HG03175 (cell line): ENCODE measurements at regions not wholly inside any gene's neighbourhood (a gene's known extent, or its start where the extent isn't known, plus 50 kb on each side); places are given as distances from the start of the nearest gene placed in this dataset.
"Not testable (repeated sequence)": the region's sequence is repeated elsewhere in the genome, so short reads cannot be mapped to it uniquely, and the experiment has no call there.

Source experiments
- ATAC-seq: cut with Tn5 transposase; IDR thresholded peaks from one replicate; pipeline ENCODE4 v1.9.1; 2021; ENCODE audit warnings: mild to moderate bottlenecking, moderate library complexity; ENCODE audit not compliant: unreplicated experiment

GRCh38 chr14:83253870-83254269 is 1720.2 kb upstream of the SEL1L start:
- no peak for ATAC-seq

DNA sequence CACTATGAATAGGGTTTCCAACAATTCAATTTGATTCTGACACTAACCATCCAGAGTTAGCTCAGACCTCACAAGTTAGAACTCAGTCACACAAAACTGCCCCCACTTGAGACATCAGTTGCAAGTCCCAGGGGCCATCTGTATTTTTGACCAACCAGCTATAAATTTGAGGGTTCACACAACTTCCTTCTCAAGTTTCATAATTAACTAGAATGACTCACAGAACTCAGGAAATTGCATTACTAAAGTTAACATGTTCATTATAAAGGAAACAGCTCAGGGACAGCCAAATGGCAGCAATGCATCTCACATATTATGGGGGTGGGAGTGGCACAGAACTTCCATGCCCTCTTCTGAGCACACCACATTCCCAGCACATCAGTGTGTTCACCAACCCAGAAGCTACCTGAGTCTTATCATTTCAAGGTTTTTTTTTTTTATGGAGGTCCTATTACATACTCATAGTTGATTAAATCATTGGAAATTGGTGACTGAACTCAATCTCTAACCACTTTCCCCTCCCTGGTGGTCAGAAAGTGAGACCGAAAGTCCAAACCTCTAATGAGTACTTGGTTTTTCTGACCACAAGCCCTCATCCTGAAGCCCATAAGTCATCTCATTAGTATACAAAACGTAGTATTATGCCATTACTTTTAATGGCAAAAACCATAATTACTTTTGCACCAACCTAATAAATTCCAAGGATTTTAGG is 1721.5 kb upstream of the SEL1L start:
- ATAC-seq, result peak; percentile 74

GRCh38 chr14:83255727-83256090 is 1722.1 kb upstream of the SEL1L start:
- peak; percentile 38 for ATAC-seq

DNA sequence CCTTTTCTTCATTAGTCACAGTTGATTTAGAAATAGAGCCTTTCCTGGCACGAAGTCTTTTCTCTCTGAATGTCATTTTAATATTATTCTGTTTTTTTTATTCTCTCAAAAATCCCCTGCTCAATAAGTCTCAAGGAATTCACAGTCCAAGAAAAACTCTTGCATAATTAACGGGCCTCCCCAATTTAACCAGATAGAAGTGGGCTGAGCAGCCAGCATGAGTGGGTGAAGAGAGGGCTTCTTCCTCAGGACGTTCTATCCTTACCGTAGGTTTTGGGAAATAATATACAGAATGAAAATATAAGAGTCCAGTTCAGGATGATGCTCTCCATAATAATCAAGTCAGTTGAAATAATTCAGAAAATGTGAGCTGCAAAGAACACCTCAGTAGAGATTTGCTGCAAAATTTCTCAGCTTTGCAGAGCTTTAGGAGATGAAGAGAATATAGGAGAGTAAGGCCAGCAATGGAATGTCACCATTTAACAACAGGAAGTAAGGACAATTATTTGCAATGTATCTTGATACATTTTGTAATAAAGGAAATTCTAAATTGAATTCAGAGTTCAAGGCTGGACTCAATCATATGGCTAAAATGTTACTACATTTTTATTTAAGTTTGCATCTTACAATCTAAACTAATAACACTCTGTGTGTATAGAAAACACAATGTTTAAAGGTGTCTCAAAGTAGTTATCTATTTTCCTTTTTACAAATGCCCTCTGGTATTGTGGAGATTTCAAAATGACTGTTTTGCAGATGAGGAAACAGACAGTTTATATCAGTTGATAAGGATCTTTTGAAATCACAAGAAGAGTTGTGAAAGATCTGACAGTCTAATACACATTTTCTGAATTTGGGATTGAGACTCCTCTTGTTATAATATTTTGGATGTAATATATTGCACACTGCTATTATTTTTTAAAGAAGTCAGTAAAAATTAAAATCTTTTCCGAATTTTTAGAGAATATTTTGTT is 1724.1 kb upstream of the SEL1L start:
- ATAC-seq, result no peak

GRCh38 chr14:83260751-83261150 is 1727.1 kb upstream of the SEL1L start:
- no peak for ATAC-seq

DNA sequence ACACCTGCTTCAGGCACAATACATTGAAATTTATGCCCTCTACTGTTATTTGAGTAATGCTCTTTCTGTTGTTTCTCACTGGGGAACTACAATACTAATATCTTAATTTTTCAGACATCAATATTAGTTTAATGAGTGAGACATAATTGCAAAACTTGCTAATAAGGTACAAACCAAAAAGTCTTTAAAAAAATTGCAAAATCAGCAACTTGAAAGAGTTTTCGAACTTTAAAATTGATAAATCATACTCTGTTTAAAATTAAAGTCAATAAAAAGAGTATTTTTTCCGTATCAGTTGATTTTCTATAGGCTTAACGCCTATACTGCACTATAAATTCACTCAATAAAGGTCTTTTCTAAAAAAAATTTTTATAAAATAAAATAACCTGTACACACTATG is 1735.9 kb upstream of the SEL1L start:
- ATAC-seq, result no peak

GRCh38 chr14:83271663-83272062 is 1738.0 kb upstream of the SEL1L start:
- ATAC-seq, result no peak

DNA sequence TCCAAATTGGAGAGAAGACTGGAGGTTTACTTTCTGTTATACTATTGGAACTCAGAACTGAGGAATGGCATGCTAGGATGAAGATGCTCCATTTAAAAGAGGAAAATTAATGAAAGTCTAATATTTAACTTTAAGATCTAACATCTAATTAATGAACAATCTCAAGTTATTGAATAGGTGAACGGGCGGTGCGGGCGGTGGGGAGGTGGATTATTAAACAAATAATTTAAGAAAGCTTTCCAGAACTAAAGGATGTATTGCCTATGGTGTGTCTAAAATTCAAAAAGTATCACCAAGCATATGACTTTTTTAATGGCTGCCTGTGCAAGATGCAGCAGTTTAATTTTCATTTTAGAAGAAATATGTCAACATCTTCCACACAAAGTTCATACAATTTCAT is 1747.1 kb upstream of the SEL1L start:
- no peak for ATAC-seq

DNA sequence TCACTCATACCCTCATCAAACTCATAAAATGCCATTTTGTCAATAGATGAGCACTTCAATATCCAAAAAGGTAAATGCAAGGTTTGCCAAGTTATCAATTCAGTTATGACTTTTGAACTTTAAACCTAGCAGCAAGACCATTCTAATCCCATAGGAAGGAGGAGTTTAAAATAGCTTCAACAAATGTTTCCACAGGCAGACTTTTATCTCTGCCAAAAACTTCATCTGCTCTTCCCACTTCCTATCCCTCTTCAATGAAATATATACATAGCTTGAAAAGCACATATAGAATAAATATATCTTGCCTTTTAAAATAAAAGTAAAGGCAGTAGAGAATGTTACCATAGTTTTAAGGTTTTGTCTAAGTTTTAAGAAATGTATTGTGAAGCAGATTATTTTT is 1749.1 kb upstream of the SEL1L start:
- no peak for ATAC-seq

DNA sequence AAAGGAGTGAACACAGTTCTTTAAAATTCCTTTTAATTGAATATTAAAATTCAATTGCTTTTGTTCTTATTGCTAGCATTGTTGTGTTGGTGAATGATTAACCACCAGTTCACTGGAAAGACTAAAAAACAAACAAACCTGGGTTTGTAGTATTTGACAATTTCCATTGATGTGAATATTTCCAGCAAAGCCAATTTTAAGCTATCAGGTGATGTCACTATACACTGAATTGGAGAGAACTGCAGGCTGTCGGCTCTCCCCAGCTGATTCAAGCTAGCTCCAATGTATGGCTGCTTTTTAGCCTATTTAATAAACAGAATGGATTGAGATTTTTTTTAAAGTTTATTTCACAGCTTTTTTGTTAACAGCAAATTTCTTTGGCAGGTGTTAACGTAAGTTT is 1753.6 kb upstream of the SEL1L start:
- no peak for ATAC-seq

DNA sequence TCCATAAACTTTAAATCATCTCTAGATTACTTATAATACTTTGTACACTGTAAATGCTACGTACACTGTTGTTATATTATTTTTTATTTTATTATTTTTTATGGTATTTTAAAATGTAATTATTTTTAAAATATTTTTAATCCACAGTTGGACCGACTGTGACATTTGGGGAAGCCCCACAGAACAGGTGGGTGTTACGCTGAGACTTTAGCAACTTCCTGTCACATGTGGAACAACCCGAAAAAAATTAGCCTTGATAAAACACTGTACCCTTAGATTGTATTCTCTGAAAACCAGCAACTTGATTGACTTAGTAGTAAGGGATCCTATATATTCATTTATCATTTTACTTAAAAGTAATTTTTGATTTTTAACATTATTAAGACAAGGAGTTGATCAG is 1755.7 kb upstream of the SEL1L start:
- ATAC-seq, result no peak

- ATAC-seq, result no peak
Measured at GRCh38 chr14:83289896-83290295, 1756.2 kb upstream of the SEL1L start.

GRCh38 chr14:83290447-83290846 is 1756.8 kb upstream of the SEL1L start:
- no peak for ATAC-seq

DNA sequence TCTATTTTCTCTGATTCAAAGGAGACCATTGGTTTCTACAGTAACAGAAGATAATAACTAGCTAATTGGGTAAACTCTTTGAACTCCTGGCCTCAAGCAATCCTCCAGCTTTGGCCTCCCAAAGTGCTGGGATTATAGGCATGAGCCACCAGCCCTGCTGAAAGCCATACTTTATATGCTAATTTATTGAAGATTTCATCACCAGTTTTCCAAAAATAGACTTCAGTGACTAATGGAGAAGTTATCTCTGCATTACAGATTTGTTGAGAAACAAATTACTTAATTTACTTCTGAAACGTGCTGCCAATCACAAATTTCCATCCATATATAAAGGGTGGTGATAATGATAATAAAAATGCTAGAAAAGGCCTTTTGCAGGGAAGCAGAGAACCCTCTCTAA is 1758.1 kb upstream of the SEL1L start:
- ATAC-seq, result no peak

DNA sequence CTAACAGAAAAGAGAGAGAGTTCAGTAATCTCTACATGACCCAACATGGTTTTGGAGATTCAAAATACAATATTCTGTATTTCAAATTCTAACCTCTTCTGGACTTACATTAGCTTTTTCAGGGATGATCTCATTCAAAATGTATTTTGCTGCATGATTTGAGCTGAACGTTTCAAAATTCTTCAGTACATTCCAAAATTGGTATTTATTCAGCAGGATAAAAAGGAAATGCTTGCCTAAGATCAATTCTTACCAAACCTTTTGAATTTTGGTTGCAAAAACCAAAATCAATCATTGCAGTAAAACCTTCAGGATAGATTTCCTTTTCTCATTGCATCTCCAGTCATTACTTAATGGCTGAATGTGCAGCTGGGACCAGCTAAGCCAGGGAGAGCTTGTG is 1761.3 kb upstream of the SEL1L start:
- no peak for ATAC-seq

- ATAC-seq, result no peak
Measured at GRCh38 chr14:83297361-83297760, 1763.7 kb upstream of the SEL1L start.

GRCh38 chr14:83298016-83298415 is 1764.4 kb upstream of the SEL1L start:
- ATAC-seq, result not testable (repeated sequence)

DNA sequence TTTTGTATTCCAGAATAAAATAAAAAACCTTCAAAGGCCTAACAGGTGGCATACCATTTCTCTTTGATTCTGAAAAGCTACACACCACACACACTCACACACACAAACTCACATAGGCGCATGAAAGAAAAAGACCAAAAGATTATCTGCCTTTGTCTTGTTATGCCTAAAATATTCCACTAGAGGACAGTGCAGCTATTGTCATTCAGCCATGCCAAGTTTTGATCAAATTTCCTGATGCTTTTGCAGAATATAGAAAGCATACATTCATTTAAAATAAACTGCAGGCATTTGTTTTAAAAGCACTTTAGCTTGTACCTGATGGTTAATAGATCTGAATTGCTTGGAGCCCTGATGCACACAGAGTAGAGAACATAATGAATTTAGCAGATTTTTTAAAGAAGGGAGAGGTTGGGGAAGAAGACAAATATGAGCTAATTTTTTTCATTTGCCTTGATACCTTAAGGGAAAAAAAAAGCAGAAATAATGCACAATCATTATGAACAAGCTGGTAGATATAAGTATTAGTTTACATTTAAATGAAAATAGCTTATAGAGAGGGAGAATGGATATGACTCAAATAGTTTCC is 1766.9 kb upstream of the SEL1L start:
- no peak for ATAC-seq

- no peak for ATAC-seq
Measured at GRCh38 chr14:83301791-83302190, 1768.1 kb upstream of the SEL1L start.

DNA sequence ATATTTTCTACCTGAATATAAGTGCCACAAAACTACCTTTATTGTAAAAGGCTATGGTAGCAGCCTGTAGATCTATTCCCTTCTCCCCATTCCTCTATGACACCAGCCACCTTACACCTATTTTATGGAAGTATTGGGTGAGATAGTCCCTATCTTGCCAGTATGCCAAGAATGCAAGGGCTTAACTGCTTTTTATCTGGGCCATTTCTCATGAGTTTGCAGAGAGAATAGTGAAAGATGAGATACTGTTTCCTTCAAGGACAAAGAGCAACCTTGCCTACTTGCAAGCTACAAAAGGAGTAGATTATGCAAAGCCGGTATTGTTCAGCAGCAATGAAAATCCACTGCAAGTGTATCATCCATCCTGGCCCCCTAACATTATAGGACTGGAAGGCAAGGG is 1775.6 kb upstream of the SEL1L start:
- ATAC-seq, result no peak

GRCh38 chr14:83309833-83310232 is 1776.2 kb upstream of the SEL1L start:
- no peak for ATAC-seq

- ATAC-seq, result no peak
Measured at GRCh38 chr14:83312511-83312910, 1778.9 kb upstream of the SEL1L start.
